A673 (cell line): ENCODE measurements at regions not wholly inside any gene's neighbourhood (a gene's known extent, or its start where the extent isn't known, plus 50 kb on each side); places are given as distances from the start of the nearest gene placed in this dataset.

Experiments
- EZH2 ChIP-seq: fragments of 200-600 bp; sonication (generic); IDR thresholded peaks from 2 replicates; pipeline ENCODE4 v1.6.1; 2017; ENCODE audit warnings: borderline replicate concordance, low read depth, mild to moderate bottlenecking, mixed read lengths, antibody characterized with exemption, low read length; ENCODE audit not compliant: poor library complexity, severe bottlenecking
- TF ChIP-seq, protein P1 (sequence below): fragments of 300-800, 200-600 bp; sonication (generic); conservative IDR thresholded peaks from 2 replicates; pipeline ENCODE4 v1.5.1; 2017; ENCODE audit warnings: low read depth, mild to moderate bottlenecking, antibody characterized with exemption, low read length, moderate library complexity, mixed read lengths

DNA sequence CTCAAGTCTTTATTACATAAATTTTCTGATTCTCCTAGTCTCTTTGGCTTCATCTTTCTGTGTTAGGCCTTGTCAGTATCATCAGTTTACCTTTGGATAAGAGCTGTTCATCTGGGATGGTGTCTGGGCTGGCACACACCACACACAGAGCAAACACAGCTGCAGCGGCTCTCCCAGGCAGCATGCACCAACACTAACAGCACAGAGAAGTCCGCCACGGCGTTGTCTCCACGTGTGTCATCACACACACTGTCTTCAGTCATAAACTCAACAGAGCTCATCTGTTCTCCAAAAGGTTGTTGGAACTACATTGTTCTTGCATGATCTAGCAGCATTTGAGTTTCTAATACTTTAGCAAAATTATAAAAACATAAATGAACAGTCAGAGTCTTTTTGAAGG lies 851.9 kb upstream of the FRG1 start:
- TF ChIP-seq, protein P1, sequence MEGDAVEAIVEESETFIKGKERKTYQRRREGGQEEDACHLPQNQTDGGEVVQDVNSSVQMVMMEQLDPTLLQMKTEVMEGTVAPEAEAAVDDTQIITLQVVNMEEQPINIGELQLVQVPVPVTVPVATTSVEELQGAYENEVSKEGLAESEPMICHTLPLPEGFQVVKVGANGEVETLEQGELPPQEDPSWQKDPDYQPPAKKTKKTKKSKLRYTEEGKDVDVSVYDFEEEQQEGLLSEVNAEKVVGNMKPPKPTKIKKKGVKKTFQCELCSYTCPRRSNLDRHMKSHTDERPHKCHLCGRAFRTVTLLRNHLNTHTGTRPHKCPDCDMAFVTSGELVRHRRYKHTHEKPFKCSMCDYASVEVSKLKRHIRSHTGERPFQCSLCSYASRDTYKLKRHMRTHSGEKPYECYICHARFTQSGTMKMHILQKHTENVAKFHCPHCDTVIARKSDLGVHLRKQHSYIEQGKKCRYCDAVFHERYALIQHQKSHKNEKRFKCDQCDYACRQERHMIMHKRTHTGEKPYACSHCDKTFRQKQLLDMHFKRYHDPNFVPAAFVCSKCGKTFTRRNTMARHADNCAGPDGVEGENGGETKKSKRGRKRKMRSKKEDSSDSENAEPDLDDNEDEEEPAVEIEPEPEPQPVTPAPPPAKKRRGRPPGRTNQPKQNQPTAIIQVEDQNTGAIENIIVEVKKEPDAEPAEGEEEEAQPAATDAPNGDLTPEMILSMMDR = no peak
- TF ChIP-seq EZH2 = no peak
